Gastroesophageal sphincter (tissue), 3 donors: ENCODE measurements at regions not wholly inside any gene's neighbourhood (a gene's known extent, or its start where the extent isn't known, plus 50 kb on each side); places are given as distances from the start of the nearest gene placed in this dataset.

Experiments
- CTCF ChIP-seq, 4 experiments: fragments of 200-600 bp in 2 of 4; fragments of 450-650 bp in 2 of 4; sonication (generic) in 1 of 4; IDR thresholded peaks; one replicate each; pipeline ENCODE4 v1.5.1; 2017 to 2019; ENCODE audit warnings: antibody characterized with exemption in 4 of 4, mild to moderate bottlenecking in 2 of 4, moderate library complexity in 2 of 4
- EP300 ChIP-seq: sonication (generic); formaldehyde crosslinking; IDR thresholded peaks from one replicate; pipeline ENCODE4 v1.6.1; 2017; ENCODE audit warnings: antibody characterized with exemption, mild to moderate bottlenecking
- POLR2A ChIP-seq, 2 donors: fragments of 450-650 bp; IDR thresholded peaks; one replicate each; pipeline ENCODE4 v1.6.1; 2017; ENCODE audit warnings: antibody characterized with exemption in 2 of 2, mild to moderate bottlenecking in 2 of 2, moderate library complexity in 1 of 2

- TF ChIP-seq CTCF (IDR thresholded peaks at IDR 0.05) (no peak), POLR2A (IDR thresholded peaks at IDR 0.05) (no peak), EP300 (no peak)
Observed at GRCh38 chr2:102091908-102092307, 50.6 kb upstream of the IL1R1 start.
